ENCODE measurements at regions not wholly inside any gene's neighbourhood (a gene's known extent, or its start where the extent isn't known, plus 50 kb on each side); places are given as distances from the start of the nearest gene placed in this dataset.

- DNase-seq, result no peak
Observed at GRCh38 chr14:103207388-103208072, 84.3 kb downstream of the TNFAIP2 start.

GRCh38 chr14:103209054-103209453 lies 85.8 kb downstream of the TNFAIP2 start:
- DNase-seq, result no peak

DNA sequence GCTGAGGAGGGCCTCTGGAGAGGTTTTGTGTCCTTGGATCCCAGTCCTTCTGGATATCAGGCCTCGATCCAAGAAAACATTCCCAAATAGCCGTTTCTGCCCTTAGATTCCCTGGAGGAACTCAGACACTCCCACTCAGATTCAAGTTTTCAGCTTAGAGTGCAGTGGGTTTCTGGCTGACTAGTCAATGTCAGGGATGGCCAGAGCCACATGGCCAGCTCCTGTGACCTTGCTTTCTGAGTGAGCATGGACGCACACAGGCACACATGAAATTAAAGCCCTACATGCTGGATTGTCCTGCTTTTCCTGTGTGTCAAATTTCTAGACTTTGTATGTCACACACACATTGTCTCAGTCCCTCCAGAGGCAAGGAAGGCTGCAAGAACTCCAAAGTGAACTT lies 86.2 kb downstream of the TNFAIP2 start:
- no peak for DNase-seq

DNA sequence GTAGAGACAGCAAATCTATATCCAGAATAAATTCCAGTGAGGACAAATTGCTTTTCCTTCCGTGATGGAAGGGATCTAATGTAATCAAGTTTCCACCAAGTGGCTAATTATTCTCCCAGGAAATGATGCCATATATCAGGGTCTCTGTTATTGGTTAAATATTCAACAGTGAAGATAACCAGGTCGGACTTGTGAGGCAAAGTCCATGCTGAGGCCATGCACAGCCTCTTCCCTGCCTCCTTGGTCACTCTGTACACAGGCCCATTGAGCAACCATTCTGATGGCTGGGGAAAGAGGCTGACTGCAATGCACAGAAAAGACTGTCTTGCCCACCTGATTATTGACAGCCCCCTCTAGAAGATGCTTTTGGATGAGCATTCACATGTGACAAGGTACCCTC lies 90.1 kb downstream of the TNFAIP2 start:
- DNase-seq, result no peak

DNA sequence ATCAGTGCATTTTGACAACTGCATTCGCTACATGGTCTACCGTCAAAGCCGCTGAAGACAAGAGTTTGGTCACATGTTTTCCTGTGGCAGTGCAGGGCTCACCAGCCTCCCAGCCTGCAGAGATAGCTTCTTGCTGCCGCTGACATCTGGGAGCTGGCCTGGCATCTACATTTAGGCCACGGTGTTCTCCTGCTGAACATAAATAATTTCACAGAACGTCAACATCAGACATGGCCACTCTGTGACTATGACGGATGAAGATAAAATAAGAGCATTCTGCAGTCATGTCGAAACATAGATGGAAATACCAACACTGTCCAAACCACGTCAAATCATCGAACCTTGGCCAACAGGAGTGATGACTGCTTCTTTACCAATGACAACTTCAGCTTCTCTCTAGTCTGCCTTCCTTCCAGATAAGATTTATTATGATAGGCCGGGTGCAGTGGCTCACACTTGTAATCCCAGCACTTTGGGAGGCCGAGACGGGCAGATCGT lies 91.2 kb downstream of the TNFAIP2 start:
- DNase-seq, result peak; percentile 5

DNA sequence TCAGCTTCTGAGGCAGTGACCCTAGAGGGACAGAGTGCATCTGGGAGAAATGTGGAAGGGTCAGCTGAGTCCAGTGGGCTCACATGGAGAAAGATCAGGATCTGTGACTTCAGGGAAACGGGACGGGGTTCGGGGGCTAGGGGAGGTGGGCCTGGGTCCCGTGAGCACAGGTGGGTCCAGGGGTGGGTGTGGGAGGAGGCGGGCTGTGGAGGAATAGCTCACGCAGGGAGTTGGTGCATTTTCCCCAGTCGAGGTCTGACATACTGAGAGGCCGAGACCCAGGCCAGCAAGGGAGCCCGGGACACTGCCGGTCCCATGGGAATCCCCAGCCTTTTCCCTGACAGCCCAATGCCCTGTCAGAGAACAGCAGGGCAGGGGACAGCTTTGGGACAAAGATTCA lies 93.1 kb downstream of the TNFAIP2 start:
- no peak for DNase-seq

- no peak for DNase-seq
Observed at GRCh38 chr14:103216857-103217256, 93.6 kb downstream of the TNFAIP2 start.

GRCh38 chr14:103217538-103217937 lies 94.3 kb downstream of the TNFAIP2 start:
- no peak for DNase-seq

GRCh38 chr14:103220134-103220981 lies 97.1 kb downstream of the TNFAIP2 start:
- DNase-seq, result no peak

- DNase-seq, result no peak
Observed at GRCh38 chr14:103220982-103221641, 97.9 kb downstream of the TNFAIP2 start.

DNA sequence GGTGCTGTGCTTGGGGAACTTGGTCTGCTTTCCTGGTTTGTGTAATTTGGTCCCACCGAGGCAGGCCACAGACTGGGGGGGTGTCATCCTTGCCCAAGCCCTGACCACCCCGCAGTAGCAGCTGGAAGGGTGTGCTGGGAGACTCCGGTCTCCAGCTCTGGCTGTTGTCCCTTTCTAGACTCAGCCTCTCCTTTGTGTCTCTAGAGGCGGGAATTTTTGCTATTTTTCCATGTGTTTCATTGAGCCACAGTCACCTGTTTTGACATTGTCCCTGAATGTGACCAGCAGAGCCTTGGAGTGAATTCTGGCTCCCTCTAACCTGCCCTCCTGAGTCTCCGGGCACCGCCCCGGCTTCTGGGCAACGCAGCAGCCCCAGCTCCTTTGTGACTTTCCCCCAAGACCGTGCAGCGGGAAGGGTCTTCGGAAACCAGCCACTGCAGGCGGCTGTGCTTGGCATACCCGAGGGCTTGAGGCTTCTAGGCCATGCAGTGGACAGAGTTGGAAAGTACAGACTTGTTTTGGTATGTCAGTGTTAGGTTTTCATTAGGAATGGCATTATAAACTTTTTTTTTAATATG lies 98.6 kb downstream of the TNFAIP2 start:
- no peak for DNase-seq

- no peak for DNase-seq
Observed at GRCh38 chr14:103223818-103224352, 100.6 kb downstream of the TNFAIP2 start.

- no peak for DNase-seq
Observed at GRCh38 chr14:103225062-103225461, 101.8 kb downstream of the TNFAIP2 start.

DNA sequence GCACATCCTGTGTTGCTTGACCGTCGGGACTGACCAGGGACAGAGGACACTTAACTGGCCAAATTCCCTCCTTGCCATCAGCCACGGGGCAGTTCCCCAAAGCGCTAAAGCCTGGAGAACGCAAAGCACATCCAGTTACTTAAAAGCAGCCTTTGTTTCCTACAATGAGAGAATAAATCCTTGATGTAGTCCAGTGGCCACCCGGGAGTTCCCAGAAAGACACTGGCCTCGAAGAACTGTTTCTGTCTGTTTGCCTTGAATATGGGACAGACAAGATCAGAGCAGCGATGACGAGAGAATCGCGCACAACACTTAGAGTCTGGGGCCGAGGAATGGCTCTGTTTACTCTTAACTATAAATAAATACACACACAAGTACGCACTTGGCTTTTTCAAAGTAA lies 102.2 kb downstream of the TNFAIP2 start:
- DNase-seq, result no peak

DNA sequence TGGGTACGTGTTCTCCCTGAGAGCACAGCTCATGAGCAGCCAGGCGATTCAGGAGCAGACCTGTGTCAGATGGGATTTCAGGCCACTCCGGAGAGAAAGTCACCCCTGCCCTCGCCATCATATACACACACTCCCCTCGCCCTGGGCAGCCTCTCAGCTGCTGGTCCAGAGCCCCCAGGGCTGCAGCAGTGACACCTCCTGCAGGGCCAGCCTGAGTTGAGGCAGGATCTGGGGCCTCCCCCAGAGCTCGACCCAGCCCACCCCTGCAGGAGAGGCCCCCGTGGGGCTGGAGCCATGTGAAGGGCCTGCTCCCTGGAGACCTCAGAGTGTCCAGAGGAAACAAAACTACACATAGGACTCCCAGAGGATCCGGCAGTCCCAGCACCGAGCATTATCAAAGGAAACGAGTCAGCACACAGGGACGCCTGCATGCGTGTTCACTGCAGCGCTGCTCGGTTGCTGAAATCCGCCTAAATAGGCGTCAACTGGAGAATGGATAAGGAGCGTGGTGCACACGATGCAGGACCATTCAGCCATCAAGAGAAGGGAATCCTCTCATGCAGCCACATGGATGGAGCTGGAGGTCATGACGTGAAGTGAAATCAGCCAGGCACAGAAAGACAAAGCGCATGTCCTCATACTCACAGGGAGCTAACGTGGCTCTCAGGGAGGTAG lies 104.0 kb downstream of the TNFAIP2 start:
- no peak for DNase-seq

- no peak for DNase-seq
Observed at GRCh38 chr14:103228076-103228806, 105.0 kb downstream of the TNFAIP2 start.

DNA sequence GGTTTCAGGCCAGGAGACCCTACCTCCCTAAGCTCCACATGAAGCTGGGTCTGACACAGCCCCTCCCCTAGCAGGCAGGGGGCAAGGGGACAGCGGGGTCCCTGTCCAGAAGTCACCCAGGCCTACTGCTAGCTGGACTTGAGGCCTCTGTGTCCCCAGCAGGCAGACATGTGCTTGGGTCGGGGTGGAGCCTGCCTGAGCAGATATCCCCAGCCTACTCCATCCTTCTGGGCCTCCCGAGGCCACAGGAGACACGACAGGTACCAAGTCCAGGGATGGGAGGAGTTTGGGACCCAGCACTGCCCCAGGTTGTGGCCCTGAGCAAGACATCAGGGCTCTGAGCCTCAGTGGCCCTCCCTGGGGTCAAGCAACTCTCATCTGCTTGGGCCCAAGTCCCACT lies 105.2 kb upstream of the EIF5 start:
- DNase-seq, result no peak

DNA sequence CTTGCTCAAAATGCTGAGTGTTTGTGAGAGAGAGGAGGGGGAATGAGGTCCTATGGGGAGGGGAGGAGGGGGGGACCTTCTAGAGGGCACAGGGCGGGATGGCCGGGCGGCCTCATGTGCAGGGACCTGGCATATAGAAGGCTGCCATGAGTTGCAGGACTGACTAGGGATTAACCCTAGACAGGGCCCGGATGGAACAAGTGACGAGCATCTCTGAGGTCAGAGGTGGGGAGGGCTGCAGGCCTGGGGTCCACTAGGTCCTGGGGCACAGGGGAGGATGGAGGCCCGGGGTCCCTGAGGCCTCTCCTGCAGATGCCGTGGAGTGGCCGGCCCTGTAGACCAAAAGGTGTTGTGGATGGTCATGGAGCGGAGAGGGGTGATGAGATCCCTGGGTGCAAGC lies 104.0 kb upstream of the EIF5 start:
- no peak for DNase-seq

DNA sequence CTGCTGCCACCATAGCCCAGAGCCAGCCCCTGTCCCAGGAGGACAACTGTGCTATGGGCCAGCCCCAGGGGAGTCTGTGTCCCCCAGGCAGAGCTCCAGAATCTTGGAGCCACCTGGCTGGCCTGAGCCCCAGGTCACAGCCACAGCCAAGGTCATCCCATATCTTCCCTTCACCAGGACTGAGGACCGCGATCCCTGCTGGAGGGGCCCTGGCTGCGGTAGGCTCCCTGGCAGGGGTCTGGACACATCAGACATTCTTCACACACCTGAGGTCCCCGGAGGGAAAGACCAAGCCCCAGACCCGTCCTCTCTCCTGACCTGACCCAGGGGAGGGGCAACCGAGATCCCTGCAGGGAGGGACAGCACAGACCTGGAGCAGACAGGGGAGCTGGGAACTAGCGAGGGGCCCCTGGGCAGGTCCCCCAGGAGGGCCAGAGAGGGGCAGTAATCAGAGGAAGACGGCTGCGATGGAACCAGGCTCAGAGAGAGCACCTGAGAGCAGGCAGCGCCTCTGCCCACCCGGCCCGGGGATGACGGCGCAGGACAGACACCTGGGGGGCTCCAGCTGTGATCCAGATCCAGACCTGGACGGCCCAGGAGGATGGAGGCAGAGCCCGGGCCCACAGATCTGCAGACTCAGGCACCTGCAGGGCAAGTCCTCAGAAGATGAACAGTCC lies 103.2 kb upstream of the EIF5 start:
- no peak for DNase-seq

DNA sequence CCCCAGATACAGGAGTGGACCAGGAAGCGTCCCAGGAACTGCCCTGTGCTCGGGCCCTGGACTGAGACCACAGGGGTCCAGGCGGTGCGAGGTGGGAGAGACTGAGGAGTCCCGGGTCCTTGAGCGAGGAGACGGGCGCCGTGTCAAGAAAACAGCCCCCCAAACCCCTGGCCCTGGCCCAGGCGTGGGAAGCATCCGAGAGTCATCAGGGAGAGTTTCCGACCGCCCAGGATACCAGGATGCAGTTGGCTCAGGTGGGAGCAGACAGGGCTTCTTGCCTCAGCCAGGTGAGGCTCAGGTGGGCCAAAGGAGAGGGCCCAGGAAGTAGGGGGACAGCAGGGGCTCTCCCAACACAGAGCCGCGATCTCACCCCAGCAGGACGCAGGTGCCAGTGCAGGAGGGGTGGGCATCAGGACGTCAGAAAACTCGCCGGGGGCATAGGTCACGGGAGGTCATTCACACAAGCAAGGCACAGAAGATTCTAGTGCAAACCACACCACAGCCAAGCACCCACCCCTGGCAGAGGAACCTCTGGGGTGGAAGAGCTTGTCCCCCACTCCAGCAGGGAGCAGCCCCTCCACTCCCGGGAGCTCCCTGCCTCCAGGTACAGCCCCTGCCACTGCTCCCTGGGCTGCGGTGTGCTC lies 102.5 kb upstream of the EIF5 start:
- DNase-seq, result no peak

Measured in MV-4-11 (cell line).